A673 (cell line): ENCODE measurements at regions not wholly inside any gene's neighbourhood (a gene's known extent, or its start where the extent isn't known, plus 50 kb on each side); places are given as distances from the start of the nearest gene placed in this dataset.

Experiments
- EZH2 ChIP-seq: fragments of 200-600 bp; sonication (generic); IDR thresholded peaks from 2 replicates; pipeline ENCODE4 v1.6.1; 2017; ENCODE audit warnings: borderline replicate concordance, low read depth, mild to moderate bottlenecking, mixed read lengths, antibody characterized with exemption, low read length; ENCODE audit not compliant: poor library complexity, severe bottlenecking
- TF ChIP-seq, protein P1 (sequence below): fragments of 300-800, 200-600 bp; sonication (generic); conservative IDR thresholded peaks from 2 replicates; pipeline ENCODE4 v1.5.1; 2017; ENCODE audit warnings: low read depth, mild to moderate bottlenecking, antibody characterized with exemption, low read length, moderate library complexity, mixed read lengths

DNA sequence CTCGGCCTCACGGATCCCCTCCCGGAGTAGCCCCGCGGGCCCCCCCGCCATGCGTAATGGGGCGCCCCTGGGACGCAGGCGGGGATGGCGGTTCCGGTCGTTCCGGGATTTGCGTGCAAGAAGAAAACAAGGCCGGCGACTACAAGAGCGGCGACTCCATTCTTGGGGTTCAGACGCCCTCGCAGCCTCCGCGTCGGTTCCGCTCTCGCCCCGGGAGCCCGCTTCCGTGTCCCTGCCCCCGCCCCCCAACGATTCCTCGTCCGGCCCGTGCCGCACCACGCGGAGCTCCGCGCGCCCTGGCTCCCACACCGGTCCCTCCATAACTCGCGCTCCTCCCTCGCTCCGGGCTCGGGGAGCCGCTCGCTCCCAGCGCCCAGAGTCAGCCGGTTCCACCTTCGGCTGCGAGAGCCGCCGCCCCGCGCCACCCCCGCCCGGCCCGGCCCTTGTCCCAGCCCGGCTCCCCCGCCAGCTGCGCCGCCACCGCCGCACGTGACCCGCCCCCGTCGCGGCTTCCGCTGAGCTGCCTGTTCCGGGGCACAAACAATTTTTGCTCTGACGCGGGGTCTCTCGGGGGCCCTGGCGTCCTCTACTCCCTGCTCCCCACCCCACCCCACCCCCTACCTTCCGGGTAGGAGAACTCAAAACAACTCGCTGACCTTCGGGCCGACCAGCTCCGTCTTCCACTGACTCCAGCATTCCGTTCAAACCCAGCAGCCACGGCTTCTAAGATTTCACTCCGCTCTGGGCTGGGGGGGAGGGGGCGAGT, 78.8 kb upstream of the BCOR start:
- TF ChIP-seq, protein P1, sequence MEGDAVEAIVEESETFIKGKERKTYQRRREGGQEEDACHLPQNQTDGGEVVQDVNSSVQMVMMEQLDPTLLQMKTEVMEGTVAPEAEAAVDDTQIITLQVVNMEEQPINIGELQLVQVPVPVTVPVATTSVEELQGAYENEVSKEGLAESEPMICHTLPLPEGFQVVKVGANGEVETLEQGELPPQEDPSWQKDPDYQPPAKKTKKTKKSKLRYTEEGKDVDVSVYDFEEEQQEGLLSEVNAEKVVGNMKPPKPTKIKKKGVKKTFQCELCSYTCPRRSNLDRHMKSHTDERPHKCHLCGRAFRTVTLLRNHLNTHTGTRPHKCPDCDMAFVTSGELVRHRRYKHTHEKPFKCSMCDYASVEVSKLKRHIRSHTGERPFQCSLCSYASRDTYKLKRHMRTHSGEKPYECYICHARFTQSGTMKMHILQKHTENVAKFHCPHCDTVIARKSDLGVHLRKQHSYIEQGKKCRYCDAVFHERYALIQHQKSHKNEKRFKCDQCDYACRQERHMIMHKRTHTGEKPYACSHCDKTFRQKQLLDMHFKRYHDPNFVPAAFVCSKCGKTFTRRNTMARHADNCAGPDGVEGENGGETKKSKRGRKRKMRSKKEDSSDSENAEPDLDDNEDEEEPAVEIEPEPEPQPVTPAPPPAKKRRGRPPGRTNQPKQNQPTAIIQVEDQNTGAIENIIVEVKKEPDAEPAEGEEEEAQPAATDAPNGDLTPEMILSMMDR, result no peak
- no peak for TF ChIP-seq EZH2
